NCI-H345 (cell line): ENCODE measurements at regions not wholly inside any gene's neighbourhood (a gene's known extent, or its start where the extent isn't known, plus 50 kb on each side); places are given as distances from the start of the nearest gene placed in this dataset.

ENCODE experiments used
- DNase-seq: peaks from one replicate; lab custom pipeline; 2025; lab: John Stamatoyannopoulos, UW

DNA sequence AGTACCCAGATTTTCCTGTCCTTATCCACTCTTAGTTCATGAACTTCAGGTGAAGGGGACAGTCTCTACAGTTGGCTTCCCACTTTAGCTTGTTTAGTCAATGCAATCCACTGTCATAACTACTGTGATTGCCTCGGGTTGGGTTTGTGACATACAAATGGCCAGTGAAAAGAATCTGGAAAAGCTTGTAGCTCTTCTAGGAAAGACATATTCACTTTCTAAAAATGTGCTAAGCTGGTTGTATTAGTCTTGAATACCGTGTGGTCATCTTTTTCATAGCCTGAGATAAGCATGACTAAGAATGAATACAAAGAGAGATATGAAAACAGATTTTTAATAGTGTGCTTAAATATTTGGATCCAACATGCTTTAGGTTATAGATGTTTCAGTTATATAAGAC is 1443.5 kb upstream of the IGFBP7 start:
- no peak for DNase-seq

DNA sequence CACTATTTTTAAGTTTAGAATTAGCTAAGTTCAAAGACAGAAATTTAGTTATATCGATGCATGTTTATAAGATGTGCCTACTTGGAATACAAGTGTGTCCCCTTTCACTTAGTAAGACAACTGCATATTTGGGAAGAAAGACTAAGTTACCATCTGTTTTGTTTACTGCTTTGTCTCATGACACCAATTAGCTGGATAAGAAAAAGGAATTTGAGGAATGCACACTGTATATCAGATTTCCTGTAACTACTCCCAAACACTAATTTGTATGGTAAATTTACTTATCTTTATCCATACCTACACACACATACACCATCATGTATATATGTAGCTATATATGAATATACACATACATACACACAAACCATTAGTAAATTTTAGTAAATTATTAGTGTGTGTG is 1442.8 kb upstream of the IGFBP7 start:
- DNase-seq, result no peak

DNA sequence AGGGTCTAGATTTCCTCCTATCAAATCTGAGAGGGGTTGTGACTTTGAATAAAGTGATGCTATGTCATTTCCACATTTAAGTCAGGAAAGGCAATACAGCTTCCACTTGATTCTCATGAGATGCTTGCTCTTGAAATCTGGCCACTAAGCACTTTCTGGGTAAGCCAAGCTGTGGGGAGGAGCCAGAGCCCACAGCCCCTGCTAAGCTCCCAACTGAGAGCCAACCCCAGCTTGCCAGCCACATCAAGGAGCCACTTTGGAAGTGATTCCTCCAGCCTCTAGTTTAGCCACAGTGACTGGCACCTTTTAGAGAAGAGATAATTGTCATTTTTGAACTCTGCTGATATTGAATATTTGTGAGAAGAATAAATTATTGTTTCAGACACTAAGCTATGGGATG is 1441.5 kb upstream of the IGFBP7 start:
- no peak for DNase-seq

DNA sequence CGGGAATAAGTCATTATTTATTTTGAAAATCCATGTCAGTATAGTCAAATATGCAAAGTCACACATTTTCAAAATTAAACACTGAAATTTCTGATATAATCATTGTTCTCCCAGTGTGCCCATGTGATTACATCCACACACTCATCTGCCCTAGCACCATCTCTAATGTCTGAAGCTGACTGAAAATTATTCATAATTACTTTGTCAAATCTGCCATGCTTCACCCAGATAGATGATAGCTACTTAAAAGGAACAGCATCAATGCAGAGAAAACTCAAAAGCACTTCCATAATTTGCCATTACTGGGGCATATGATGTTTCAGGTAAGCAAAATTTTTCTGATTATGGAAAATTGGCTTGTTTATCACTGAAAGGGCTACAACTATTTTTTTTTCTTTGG is 1433.3 kb upstream of the IGFBP7 start:
- DNase-seq, result no peak

DNA sequence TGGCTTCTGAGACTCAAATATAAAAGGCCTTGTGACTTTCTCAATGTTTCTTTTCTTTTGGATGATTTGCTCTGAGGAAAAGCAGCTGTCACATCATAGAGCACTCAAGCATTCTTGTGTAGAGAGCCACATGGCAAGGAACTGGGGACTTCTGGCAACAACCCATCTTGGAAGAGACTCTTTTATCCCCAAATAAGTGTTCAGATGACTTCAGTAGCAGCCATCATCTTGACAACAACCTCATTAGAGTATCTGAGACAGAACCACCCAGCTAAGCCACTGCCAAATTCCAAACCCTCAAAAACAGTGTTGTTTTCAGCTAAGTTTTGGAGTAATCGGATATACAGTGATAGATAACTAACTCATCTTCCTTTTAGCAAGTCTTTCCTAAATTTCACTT is 1431.7 kb upstream of the IGFBP7 start:
- no peak for DNase-seq

DNA sequence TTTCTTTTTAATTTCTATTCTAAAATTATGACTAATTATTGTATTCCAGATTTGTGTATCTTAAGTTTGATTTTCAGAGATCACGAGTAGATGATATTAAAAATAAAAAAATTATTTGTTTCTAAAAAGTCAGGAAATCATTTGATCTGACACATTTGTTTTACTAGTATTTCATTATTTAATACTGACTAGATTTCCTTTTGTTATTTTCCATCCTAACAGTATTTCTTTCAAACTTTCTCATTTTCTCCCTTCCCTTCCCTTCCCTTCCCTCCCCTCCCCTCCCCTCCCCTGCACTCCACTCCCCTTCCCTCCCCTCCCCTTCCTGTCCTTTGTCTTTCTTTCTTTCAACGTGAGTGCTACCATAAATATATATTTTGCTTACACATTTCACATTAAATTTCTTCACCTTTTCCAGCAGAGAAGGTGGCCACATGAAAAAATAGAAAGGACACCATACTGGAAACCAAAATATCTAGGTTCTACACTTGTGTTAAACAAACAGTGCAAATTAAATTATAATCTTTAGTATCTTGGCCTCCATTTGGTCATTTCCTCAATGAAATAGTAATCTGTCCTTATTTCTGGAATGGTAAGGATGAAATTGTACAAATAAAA is 1412.7 kb upstream of the IGFBP7 start:
- no peak for DNase-seq

DNA sequence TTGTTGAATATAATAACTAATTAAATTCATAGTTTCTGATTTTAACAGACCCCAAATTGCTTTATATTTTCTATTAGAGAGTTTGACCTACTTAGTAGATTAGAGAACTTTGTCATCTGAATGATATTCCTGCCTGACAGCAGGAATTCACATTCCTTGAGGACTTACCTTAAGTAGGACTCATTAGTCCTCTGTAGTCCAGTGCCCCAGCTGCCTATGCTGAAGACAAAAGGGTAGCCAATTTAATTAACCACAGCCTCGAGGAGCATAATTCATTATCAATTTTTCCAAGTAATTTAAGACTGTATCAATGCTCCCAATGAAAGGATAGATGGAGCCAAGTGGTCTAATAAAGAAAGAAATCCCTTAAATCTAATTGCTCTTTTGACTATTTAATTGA is 1405.0 kb upstream of the IGFBP7 start:
- DNase-seq, result no peak

DNA sequence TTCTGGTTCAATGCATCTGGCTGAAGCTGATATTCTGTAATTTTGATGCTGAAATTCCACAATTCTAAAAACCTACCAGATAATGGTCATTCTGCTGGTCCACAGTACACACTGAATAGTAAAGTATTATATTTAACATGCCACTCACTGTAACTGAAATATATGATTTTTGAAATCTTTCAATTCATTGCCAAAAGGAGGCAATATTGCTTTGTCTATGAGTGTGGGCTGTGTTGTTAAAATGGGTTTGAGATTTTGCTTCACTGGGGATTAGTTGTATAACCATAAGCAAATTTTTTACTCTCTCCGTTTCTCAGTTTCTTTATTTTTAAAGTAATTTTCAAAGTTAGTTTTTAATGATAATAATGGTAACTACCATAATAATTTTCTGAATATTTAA is 1404.1 kb upstream of the IGFBP7 start:
- no peak for DNase-seq

DNA sequence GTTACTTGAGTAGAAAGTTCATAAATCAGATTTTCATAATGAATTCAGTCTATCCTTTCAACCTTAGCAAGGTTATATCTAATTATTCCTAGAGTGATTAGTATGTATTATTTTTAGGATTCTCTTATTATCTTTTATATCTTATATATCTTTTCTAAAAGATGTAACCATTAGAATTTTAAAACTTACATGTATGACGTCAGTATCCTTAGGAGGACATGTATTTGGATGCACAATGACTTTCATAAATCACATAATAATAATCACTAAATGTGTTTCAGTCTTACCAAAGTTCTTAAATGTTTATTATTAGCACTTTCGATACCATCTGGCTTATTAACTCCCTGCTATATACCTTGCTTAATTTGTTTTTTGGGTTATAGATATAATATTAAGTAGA is 1400.5 kb upstream of the IGFBP7 start:
- DNase-seq, result no peak

DNA sequence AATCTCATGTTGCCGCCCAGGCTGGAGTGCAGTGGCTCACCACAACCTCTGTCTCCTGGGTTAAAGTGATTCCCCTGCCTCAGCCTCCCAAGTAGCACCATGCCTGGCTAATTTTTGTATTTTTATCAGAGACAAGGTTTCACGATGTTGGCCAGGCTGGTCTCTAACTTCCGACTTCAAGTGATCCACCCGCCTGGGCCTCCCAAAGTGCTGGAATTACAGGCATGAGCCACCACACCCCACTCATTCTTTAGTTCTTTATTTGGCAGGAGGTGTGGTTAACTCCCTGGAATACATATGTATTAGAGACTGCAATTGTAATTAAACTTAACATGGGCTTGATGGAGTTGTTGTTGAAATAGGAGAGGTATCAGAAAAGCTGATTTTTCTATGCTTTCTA is 1396.9 kb upstream of the IGFBP7 start:
- DNase-seq, result no peak

DNA sequence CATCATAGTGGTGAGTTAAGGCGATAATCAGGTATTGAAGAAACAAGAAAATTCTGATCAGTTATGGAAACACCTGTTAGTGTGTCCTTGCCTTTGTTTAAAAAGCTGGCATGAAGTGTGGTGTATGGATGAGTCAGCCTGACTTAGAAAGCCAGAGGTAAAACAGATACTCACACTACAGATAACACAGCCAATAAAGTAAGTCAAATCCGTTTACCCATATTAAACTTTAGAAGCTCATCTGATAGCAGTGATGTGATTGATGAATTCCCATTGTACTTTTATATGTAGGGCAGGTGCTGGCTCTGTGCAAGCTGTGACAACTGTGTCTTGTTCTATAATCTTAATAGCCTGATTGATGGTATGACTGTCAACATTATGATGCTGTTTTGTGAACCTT is 1392.7 kb upstream of the IGFBP7 start:
- DNase-seq, result peak; percentile 24

DNA sequence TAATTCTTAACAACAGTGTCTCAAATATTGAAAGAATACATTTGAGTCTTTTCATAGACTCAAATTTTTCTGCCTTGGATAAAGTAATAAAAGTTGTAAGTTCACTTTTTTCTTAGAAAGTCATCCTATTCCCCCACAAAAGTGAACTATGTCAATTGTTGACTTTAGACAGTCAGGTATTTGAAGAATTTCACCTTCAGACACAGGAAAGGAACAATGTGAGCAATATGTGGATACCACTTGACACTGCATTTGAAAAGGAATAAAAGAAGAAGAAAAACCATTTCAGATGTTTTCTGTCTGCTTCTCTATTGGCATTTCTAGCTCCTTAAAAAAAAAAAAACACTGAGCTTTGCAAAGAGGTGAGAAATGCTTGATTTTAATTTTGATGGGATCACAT is 1389.0 kb upstream of the IGFBP7 start:
- DNase-seq, result no peak

DNA sequence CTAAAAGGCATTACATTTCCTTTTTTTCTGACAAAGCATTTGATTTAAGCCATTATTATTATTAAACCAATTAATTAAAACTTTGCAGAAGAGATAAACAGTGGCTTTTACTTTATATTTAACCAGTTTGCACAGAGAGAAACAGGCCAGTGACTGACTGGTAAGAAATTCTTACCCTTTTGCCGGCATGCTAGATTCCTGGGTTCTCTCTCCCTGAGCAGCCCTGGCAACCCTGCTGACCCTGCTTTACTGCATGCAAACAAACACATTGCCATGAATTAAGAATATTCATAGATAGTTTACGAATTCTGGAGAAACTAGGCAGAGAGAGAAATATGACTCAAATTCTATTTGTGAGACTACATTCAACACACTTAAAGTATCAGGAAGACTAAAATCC is 1381.4 kb upstream of the IGFBP7 start:
- DNase-seq, result no peak

DNA sequence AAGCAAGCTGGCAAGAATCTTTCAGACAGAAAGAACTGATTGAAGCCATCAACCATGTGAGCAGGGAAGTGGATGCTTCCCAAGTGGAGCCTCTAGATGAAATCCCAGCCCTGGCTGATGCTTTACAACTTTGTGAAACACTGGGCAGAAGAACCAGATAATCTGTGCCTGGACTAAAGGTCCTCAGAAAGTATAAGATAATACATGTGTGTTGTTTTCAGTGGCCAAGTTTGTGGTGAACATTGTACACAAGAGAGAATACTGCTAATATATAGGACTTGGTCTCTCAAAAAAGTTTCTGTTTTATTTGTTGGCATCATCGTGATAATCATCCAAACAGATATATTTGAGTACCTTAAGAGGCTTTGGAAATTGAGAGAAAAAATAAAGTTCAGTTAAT is 1367.8 kb upstream of the IGFBP7 start:
- DNase-seq, result no peak

DNA sequence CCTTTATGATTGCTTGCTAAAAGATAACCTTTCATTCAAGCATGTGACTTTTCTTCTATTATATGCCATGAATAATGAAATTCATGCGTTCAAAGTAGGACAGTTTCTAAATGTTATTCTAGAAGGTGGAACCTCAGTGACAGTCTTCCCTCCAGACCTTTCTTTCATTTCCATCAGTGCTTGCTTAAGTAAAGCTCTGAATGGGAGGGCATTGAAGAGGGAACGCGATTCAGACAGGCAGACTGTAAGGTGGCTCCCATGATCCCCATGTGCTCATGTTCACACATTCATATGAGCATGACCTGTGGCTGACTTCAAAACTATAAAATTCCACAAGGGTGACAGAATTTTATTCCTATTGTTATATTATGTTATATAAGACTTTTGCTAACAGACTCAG is 1367.3 kb upstream of the IGFBP7 start:
- no peak for DNase-seq

DNA sequence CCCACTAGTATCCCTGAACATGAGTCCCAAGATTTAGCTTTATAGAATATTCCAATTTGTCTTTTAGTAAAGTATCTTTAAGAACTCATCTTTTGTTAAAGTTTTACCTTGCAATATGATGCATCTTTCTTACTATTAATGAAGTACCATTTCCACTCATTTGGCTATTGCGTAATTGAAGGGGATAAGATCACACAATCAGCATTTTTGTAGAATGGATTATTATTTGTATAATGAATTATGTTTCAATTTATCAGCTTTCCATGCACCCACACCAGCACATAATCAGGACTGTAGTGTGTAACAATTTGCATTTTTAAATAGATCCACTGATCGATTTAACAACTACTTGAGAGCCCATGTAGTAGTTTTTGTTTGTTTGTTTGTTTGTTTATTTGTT is 1364.9 kb upstream of the IGFBP7 start:
- DNase-seq, result no peak

DNA sequence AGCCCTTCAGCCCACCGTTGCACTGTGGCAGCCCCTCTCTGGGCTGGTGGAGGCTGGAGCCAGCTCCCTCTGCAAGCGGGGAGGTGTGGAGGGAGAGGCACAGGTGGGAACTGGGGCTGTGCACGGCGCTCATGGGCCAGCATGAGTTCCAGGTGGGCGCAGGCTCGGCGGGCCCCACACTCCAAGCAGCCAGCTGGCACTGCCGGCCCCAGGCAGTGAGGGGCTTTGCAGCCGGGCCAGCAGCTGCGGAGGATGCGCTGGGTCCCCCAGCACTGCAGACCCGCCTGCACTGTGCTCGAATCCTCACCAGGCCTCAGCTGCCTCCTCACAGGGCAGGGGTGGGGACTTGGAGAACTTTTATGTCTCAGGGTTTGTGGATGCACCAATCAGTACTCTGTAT is 1354.8 kb upstream of the IGFBP7 start:
- no peak for DNase-seq

DNA sequence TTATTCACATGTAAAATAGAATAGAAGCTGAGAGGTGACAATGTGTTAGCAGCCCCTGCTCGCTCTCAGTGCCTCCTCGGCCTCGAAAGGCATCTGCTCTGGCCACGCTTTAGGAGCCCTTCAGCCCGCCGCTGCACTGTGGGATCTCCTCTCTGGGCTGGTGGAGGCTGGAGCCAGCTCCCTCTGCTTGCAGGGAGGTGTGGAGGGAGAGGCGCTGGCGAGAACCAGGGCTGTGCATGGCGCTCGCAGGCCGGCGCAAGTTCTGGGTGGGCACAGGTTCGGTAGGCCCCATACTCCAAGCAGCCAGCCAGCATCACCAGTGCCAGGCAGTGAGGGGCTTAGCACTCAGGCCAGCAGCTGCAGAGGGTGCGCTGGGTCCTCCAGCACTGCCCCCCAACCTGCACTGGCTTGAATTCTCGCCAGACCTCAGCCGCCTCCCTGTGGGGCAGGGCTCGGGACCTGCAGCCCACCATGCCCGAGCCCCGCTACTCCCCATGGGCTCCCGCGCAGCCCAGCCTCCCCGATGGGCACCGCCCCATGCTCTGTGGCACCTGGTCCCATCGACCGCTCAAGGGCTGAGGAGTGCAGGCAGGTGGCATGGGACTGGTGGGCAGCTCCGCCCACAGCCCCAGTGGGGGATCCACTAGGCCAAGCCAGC is 1346.7 kb upstream of the IGFBP7 start:
- DNase-seq, result no peak

DNA sequence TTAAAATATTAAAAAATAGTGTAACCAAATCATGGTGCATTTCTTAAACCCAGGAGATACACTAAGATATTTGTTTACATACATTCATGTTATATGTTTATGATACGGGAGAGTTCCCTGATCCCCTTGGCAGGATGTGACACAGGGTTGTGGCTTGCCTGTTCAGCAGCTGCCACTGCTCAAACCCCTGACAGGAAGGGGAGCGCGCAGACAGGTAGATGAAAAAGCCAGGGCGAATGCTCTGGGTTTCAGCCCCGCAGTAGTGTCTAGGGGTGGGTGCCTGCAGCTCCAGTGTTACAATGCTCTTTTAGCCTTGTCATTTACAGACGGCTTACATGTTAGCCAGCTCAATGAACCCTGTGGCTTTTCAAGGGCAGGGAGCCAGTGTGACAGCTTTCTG is 1343.8 kb upstream of the IGFBP7 start:
- DNase-seq, result no peak

DNA sequence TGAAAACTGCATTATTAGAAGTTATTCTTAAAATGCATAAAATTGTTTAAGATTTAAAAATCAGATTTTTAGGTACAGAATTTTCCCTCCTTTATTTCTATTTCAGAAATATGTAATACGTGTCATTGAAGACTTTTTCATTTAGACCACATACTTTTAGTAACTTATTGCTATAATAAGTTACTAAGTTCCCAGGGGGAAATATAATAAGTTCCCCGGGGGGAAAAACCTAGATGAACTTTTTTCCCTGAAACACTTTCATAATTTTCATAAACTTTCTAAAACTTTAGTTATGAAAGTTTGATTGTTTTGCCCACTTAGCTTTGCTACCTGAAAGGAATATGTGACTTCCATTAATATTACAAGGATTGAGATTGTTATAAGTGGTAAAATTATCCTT is 1341.5 kb upstream of the IGFBP7 start:
- DNase-seq, result no peak

DNA sequence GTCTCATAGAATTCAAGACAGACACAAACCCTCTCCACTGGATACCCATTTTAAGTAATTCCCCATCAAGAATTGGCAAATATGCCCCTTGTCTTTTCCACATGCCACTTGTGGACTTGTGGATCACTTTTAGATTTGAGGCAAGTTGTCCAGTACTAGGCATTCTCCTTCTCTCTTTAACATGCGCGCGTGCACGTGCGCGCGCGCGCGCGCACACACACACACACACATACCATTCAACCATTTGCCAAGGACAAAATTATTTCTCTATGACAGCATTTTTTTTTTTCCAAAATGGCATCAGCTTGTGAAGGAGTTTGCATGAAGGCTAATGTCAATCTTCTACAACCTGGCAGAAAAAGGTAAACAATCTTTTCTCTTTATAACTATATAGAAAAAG is 1325.7 kb upstream of the IGFBP7 start:
- DNase-seq, result no peak

DNA sequence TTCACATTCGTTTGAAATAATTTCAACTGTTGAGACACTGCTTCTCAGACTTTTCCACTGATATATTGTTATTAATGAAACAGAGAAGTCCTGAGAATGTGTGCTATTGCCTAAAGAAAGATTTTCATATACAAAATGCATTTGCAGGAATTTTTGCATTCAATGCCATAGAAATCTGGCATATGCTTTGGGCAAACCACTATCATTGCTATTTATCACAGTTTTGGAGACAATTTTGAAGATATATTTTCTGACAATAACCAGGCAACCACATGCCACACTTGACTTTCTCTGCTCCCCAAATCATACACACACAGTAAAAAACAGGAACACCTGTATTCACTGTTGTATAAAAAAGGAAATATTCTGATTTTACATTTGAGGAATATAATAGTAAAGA is 1303.7 kb upstream of the IGFBP7 start:
- no peak for DNase-seq

DNA sequence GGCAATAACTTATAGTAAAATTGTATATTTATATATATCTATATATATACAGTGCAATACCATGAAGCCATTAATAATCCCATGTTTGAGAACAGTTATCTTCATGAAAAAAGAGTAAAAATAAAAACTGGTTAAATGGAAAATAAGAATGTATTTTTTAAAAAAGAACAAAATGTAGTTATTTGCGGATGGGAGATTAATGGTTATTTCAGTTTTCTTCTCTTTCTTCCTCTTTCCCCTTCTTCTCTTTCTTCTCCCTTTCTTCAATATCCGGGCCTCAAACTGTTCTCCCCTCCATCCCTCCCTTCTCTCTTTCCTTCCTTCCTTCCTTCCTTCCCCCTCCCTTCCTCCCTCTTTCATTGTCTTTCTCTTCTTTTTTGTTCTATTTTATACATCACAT is 1301.7 kb upstream of the IGFBP7 start:
- no peak for DNase-seq

DNA sequence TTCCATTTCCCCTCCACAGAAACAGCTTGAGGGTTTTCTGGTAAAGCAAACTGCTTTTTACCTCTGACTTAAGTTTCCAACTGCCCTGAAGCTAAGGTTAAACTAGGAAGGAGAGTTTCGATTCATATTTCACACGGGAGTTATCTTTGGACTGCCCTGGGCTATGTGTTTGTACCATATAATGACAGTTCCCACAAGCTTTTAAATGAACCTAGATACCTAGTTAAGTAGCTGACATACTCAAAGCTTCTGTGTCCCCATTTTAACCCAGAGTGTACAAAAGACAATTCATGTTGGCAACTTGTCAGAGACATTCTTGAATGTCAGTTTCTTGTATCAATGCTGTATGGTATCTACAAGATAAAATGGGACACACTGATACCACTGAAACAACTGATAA is 1296.6 kb upstream of the IGFBP7 start:
- no peak for DNase-seq
